PC-3 (cell line): ENCODE measurements at regions not wholly inside any gene's neighbourhood (a gene's known extent, or its start where the extent isn't known, plus 50 kb on each side); places are given as distances from the start of the nearest gene placed in this dataset.

ENCODE experiments used
- ATAC-seq: fragments of 200-7000 bp; cut with Tn5 transposase; 2 replicates; pipeline ENCODE4 v1.9.1; 2020; ENCODE audit warnings: mild to moderate bottlenecking, moderate library complexity
- BruUV-seq: library from RNA; stranded (reverse); fragments of 400-500 nt; replicated peaks from 2 replicates; lab custom pipeline; 2021; lab: Mats Ljungman, UMichigan
- CTCF ChIA-PET: fragments of 300-600 bp; sonication (Branson Sonifier 250); formaldehyde crosslinking; loops from one replicate; lab custom pipeline; 2022; ENCODE audit warnings: antibody characterized with exemption; lab: Charles Lee
- POLR2A ChIA-PET: fragments of 300-600 bp; sonication (Branson Sonifier 250); formaldehyde crosslinking; loops from one replicate; lab custom pipeline; 2022; ENCODE audit warnings: antibody characterized with exemption; ENCODE audit not compliant: unreplicated experiment; lab: Charles Lee
- DNase-seq: peaks from one replicate; pipeline ENCODE4 v3.0.0-alpha.2; 2015
- H2AFZ ChIP-seq: fragments of 300-600 bp; sonication (generic); 2 replicates; pipeline ENCODE4 v1.6.0; 2016; ENCODE audit warnings: antibody characterized with exemption, low read length
- H3F3A ChIP-seq: fragments of 300-600 bp; sonication (generic); one replicate; pipeline ENCODE4 v1.6.0; 2017; ENCODE audit warnings: antibody characterized with exemption, low read length, control low read depth, mild to moderate bottlenecking; ENCODE audit not compliant: unreplicated experiment
- H3K27ac ChIP-seq: fragments of 300-600 bp; sonication (generic); 2 replicates; pipeline ENCODE4 v1.5.1; 2016; ENCODE audit warnings: mild to moderate bottlenecking, low read length
- H3K27me3 ChIP-seq: fragments of 300-600 bp; sonication (generic); 2 replicates; pipeline ENCODE4 v1.6.1; 2016; ENCODE audit warnings: low read length, mixed read lengths
- H3K36me3 ChIP-seq: fragments of 300-600 bp; sonication (generic); 2 replicates; pipeline ENCODE4 v1.6.1; 2016; ENCODE audit warnings: low read depth, mixed run types, low read length, mixed read lengths
- H3K4me1 ChIP-seq: fragments of 300-600 bp; sonication (generic); 2 replicates; pipeline ENCODE4 v1.5.1; 2016; ENCODE audit warnings: low read length; ENCODE audit not compliant: insufficient read depth
- H3K4me2 ChIP-seq: fragments of 300-600 bp; sonication (generic); 2 replicates; pipeline ENCODE4 v1.6.0; 2016; ENCODE audit warnings: low read length
- H3K4me3 ChIP-seq: fragments of 300-600 bp; sonication (generic); 2 replicates; pipeline ENCODE4 v1.5.1; 2016; ENCODE audit warnings: mild to moderate bottlenecking, low read length, mixed read lengths
- H3K79me2 ChIP-seq: fragments of 300-600 bp; sonication (generic); 2 replicates; pipeline ENCODE4 v1.6.1; 2017; ENCODE audit warnings: low read length, mixed read lengths
- H3K9ac ChIP-seq: fragments of 300-600 bp; sonication (generic); 2 replicates; pipeline ENCODE4 v1.6.0; 2016; ENCODE audit warnings: mild to moderate bottlenecking, low read length
- H3K9me2 ChIP-seq: fragments of 300-600 bp; sonication (generic); replicated peaks from 2 replicates; pipeline ENCODE4 v1.6.1; 2016; ENCODE audit warnings: mixed run types, low read length, mixed read lengths
- H3K9me3 ChIP-seq: fragments of 300-600 bp; sonication (generic); 2 replicates; pipeline ENCODE4 v1.6.1; 2016; ENCODE audit warnings: low read length, mixed read lengths
- H4K20me1 ChIP-seq: fragments of 300-600 bp; sonication (generic); 2 replicates; pipeline ENCODE4 v1.6.1; 2016; ENCODE audit warnings: low read length, mixed read lengths
- EZH2 ChIP-seq: fragments of 300-600 bp; sonication (generic); IDR thresholded peaks from one replicate; pipeline ENCODE4 v1.6.1; 2017; ENCODE audit warnings: antibody characterized with exemption, mild to moderate bottlenecking, low read length; ENCODE audit not compliant: unreplicated experiment
- EZH2phosphoT487 ChIP-seq: fragments of 300-600 bp; sonication (generic); IDR thresholded peaks from 2 replicates; pipeline ENCODE4 v1.6.1; 2018; ENCODE audit warnings: mild to moderate bottlenecking, antibody characterized with exemption, low read length, borderline replicate concordance
- intact Hi-C: fragments of 100-400 bp; cut with micrococcal nuclease; formaldehyde crosslinking; loops from 2 replicates; pipeline ENCODE4 v1.9.0; 2023
- TF ChIP-seq, protein P1 (sequence below): fragments of 300-600 bp; sonication (generic); conservative IDR thresholded peaks from 2 replicates; pipeline ENCODE4 v1.5.1; 2017; ENCODE audit warnings: antibody characterized with exemption, low read depth, mild to moderate bottlenecking, low read length

DNA sequence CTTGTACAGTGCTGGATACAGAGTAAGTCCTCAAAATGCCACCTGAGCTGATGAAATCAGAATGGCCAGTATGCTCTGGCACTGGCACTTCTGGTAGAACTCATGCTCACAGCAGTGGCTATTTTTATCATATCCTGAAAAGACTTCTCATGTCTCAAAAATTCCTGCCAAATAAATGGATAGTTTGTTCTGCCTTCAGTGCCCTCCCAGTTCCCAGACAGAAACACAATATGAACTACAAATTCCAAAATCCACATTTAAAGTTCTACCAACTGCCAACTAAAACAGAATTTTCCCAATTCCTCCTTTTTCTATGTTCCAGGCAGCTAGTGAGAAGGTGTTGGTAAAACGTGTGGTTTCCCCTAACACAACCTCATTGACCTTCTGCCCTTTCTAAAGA lies 51.4 kb upstream of the RGS1 start:
- H3K4me3 ChIP-seq: no peak overlapping the region
- no peaks in the 10 kb centered on the region for H3K9me3 ChIP-seq
- ATAC-seq (no peak), DNase-seq (no peak)
- intact Hi-C loops: no loop called here
- no peak for TF ChIP-seq EZH2
- TF ChIP-seq EZH2phosphoT487: no peak
- TF ChIP-seq, protein P1, sequence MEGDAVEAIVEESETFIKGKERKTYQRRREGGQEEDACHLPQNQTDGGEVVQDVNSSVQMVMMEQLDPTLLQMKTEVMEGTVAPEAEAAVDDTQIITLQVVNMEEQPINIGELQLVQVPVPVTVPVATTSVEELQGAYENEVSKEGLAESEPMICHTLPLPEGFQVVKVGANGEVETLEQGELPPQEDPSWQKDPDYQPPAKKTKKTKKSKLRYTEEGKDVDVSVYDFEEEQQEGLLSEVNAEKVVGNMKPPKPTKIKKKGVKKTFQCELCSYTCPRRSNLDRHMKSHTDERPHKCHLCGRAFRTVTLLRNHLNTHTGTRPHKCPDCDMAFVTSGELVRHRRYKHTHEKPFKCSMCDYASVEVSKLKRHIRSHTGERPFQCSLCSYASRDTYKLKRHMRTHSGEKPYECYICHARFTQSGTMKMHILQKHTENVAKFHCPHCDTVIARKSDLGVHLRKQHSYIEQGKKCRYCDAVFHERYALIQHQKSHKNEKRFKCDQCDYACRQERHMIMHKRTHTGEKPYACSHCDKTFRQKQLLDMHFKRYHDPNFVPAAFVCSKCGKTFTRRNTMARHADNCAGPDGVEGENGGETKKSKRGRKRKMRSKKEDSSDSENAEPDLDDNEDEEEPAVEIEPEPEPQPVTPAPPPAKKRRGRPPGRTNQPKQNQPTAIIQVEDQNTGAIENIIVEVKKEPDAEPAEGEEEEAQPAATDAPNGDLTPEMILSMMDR: no peak
- H2AFZ ChIP-seq: no peak overlapping the region
- H3K36me3 ChIP-seq: no peaks in the 10 kb centered on the region
- no TSS peak for BruUV-seq
- H3F3A ChIP-seq: no peaks in the 10 kb centered on the region
- no peaks in the 10 kb centered on the region for H3K79me2 ChIP-seq
- H3K27me3 ChIP-seq: no peaks in the 10 kb centered on the region
- no peak overlapping the region for H3K4me2 ChIP-seq
- peaks cover 1% of the 10 kb centered on the region; the same call in 1 of the 2 replicates for H3K4me1 ChIP-seq
- no peak overlapping the region for H3K27ac ChIP-seq
- no peak overlapping the region for H3K9ac ChIP-seq
- H4K20me1 ChIP-seq: no peaks in the 10 kb centered on the region
- no peaks in the 10 kb centered on the region for H3K9me2 ChIP-seq
- ChIA-PET POLR2A (no interaction called here), CTCF (no interaction called here)
